ENCODE measurements at regions not wholly inside any gene's neighbourhood (a gene's known extent, or its start where the extent isn't known, plus 50 kb on each side); places are given as distances from the start of the nearest gene placed in this dataset.
"Not testable (repeated sequence)": the region's sequence is repeated elsewhere in the genome, so short reads cannot be mapped to it uniquely, and the experiment has no call there.

DNA sequence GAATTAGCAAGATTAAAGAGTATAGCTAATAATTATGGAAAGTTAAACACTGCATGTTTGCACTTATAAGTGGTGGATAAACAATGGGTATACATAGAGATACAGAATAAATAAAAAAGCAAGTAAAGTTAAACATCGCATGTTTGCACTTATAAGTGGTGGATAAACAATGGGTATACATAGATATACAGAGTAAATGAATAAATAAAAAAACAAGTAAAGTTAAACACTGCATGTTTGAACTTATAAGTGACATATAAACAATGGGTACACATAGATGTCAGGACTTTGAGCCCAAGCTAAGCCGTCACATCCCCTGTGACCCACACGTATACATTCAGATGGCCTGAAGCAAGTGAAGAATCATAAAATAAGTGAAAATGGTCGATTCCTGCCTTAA, 1533.3 kb upstream of the SPRY2 start:
- no peak overlapping the region for H2AFZ ChIP-seq (ENCODE audit: low read depth, low read length)
- no peak overlapping the region for H3K9ac ChIP-seq (ENCODE audit: low read length)
- H3K27me3 ChIP-seq (ENCODE audit: insufficient read depth, low read depth, low read length) = no peaks in the 10 kb centered on the region
- TF ChIP-seq, protein P1, sequence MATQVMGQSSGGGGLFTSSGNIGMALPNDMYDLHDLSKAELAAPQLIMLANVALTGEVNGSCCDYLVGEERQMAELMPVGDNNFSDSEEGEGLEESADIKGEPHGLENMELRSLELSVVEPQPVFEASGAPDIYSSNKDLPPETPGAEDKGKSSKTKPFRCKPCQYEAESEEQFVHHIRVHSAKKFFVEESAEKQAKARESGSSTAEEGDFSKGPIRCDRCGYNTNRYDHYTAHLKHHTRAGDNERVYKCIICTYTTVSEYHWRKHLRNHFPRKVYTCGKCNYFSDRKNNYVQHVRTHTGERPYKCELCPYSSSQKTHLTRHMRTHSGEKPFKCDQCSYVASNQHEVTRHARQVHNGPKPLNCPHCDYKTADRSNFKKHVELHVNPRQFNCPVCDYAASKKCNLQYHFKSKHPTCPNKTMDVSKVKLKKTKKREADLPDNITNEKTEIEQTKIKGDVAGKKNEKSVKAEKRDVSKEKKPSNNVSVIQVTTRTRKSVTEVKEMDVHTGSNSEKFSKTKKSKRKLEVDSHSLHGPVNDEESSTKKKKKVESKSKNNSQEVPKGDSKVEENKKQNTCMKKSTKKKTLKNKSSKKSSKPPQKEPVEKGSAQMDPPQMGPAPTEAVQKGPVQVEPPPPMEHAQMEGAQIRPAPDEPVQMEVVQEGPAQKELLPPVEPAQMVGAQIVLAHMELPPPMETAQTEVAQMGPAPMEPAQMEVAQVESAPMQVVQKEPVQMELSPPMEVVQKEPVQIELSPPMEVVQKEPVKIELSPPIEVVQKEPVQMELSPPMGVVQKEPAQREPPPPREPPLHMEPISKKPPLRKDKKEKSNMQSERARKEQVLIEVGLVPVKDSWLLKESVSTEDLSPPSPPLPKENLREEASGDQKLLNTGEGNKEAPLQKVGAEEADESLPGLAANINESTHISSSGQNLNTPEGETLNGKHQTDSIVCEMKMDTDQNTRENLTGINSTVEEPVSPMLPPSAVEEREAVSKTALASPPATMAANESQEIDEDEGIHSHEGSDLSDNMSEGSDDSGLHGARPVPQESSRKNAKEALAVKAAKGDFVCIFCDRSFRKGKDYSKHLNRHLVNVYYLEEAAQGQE (IDR thresholded peaks at IDR 0.05; ENCODE audit: borderline replicate concordance) = no peak
- TF ChIP-seq EZH2 (IDR thresholded peaks at IDR 0.05; ENCODE audit: borderline replicate concordance, insufficient read depth, low read length, poor library complexity, severe bottlenecking) = no peak
- TF ChIP-seq, protein P2, sequence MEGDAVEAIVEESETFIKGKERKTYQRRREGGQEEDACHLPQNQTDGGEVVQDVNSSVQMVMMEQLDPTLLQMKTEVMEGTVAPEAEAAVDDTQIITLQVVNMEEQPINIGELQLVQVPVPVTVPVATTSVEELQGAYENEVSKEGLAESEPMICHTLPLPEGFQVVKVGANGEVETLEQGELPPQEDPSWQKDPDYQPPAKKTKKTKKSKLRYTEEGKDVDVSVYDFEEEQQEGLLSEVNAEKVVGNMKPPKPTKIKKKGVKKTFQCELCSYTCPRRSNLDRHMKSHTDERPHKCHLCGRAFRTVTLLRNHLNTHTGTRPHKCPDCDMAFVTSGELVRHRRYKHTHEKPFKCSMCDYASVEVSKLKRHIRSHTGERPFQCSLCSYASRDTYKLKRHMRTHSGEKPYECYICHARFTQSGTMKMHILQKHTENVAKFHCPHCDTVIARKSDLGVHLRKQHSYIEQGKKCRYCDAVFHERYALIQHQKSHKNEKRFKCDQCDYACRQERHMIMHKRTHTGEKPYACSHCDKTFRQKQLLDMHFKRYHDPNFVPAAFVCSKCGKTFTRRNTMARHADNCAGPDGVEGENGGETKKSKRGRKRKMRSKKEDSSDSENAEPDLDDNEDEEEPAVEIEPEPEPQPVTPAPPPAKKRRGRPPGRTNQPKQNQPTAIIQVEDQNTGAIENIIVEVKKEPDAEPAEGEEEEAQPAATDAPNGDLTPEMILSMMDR (IDR thresholded peaks at IDR 0.05; ENCODE audit: poor library complexity, severe bottlenecking) = no peak
- H4K20me1 ChIP-seq (ENCODE audit: insufficient read depth) = no peaks in the 10 kb centered on the region
- H3K27ac ChIP-seq (ENCODE audit: low read length) = no peak overlapping the region
- no peaks in the 10 kb centered on the region for H3K9me2 ChIP-seq (ENCODE audit: insufficient read depth, low read length)
- no peaks in the 10 kb centered on the region for H3K9me3 ChIP-seq (ENCODE audit: low read length)
- no peaks in the 10 kb centered on the region for H3K36me3 ChIP-seq (ENCODE audit: insufficient read depth, low read length)
- H3K4me2 ChIP-seq (ENCODE audit: low read length) = no peak overlapping the region
- H3F3A ChIP-seq (ENCODE audit: insufficient read depth, low read length, poor library complexity, severe bottlenecking) = no peaks in the 10 kb centered on the region
- H3K4me3 ChIP-seq (ENCODE audit: low read length) = no peak overlapping the region
- H3K79me2 ChIP-seq (replicated peaks; ENCODE audit: insufficient read depth, low read length) = no peaks in the 10 kb centered on the region

DNA sequence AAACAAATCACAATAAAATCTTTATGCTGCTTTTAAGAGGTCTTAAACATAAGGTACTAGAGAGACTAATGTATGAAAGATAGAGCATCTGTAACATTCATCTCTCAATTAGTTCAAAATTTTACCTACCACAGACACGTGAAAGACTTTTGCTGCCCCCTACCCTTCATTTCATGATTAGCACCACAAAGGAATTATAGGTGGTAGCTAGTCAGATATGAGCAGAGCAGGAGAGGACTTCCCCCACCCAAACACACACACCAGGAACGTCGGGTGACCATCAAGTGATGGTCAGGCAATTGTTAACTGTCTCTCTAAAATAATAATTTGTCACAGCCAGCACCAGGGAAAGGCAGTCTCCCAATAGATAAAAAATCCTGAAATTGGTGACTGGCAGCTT, 1531.7 kb upstream of the SPRY2 start:
- Histone ChIP-seq H3K27me3 (ENCODE audit: insufficient read depth, low read depth, low read length) (no peaks in the 10 kb centered on the region), H3F3A (ENCODE audit: insufficient read depth, low read length, poor library complexity, severe bottlenecking) (no peaks in the 10 kb centered on the region), H3K27ac (ENCODE audit: low read length) (no peak overlapping the region), H3K9ac (ENCODE audit: low read length) (no peak overlapping the region), H3K9me3 (ENCODE audit: low read length) (no peaks in the 10 kb centered on the region), H3K79me2 (replicated peaks; ENCODE audit: insufficient read depth, low read length) (no peaks in the 10 kb centered on the region), H4K20me1 (ENCODE audit: insufficient read depth) (no peaks in the 10 kb centered on the region), H2AFZ (ENCODE audit: low read depth, low read length) (no peak overlapping the region), H3K4me3 (ENCODE audit: low read length) (no peak overlapping the region), H3K36me3 (ENCODE audit: insufficient read depth, low read length) (no peaks in the 10 kb centered on the region), H3K4me2 (ENCODE audit: low read length) (no peak overlapping the region), H3K9me2 (ENCODE audit: insufficient read depth, low read length) (no peaks in the 10 kb centered on the region)
- TF ChIP-seq, protein P2 (IDR thresholded peaks at IDR 0.05; ENCODE audit: poor library complexity, severe bottlenecking) = peak; percentile 54
- peak; percentile 47 for TF ChIP-seq SMC3 (conservative IDR thresholded peaks at IDR 0.05; ENCODE audit: poor library complexity)
- TF ChIP-seq MXI1 (conservative IDR thresholded peaks at IDR 0.05; ENCODE audit: poor library complexity, severe bottlenecking) = no peak
- TF ChIP-seq RAD21 (conservative IDR thresholded peaks at IDR 0.05) = peak; percentile 60

DNA sequence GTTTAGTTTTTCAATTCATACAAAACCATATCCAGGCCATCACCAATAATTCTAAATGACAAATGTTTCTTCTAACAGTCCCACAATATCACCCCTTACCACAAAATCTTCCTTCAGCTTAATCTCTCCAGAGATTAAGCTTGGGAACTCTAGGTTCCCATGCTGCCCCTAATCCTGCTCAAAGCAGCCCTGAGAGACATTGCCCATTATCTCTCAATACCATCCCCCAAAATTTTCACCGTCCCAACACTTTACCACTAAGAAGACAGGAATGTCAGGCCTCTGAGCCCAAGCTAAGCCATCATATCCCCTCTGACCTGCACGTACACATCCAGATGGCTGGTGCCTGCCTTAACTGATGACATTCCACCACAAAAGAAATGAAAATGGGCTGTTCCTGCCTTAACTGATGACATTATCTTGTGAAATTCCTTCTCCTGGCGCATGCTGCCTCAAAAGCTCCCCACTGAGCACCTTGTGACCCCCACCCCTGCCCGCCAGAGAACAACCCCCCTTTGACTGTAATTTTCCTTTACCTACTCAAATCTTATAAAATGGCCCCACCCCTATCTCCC, 1530.9 kb upstream of the SPRY2 start:
- not testable (repeated sequence) for H3K79me2 ChIP-seq (replicated peaks; ENCODE audit: insufficient read depth, low read length); H3K4me3 ChIP-seq (ENCODE audit: low read length); H2AFZ ChIP-seq (ENCODE audit: low read depth, low read length); H3K9me2 ChIP-seq (ENCODE audit: insufficient read depth, low read length); H3K36me3 ChIP-seq (ENCODE audit: insufficient read depth, low read length); H3K9ac ChIP-seq (ENCODE audit: low read length); H3K27ac ChIP-seq (ENCODE audit: low read length); H4K20me1 ChIP-seq (ENCODE audit: insufficient read depth); H3K9me3 ChIP-seq (ENCODE audit: low read length); H3F3A ChIP-seq (ENCODE audit: insufficient read depth, low read length, poor library complexity, severe bottlenecking); H3K4me2 ChIP-seq (ENCODE audit: low read length); H3K27me3 ChIP-seq (ENCODE audit: insufficient read depth, low read depth, low read length)
